Stomach (tissue), 4 donors: ENCODE measurements at regions not wholly inside any gene's neighbourhood (a gene's known extent, or its start where the extent isn't known, plus 50 kb on each side); places are given as distances from the start of the nearest gene placed in this dataset.

ENCODE experiments used
- CTCF ChIP-seq, 7 experiments: fragments of 450-650 bp in 4 of 7; fragments of 200-600 bp in 3 of 7; sonication (generic) in 3 of 7; IDR thresholded peaks; one replicate each; pipeline ENCODE4 v1.5.1; 2016 to 2019; ENCODE audit warnings: antibody characterized with exemption in 7 of 7, control low read depth in 2 of 7, mild to moderate bottlenecking in 1 of 7
- POLR2A ChIP-seq, 4 donors: fragments of 450-650 bp; IDR thresholded peaks; one replicate each; pipeline ENCODE4 v1.6.1; 2016; ENCODE audit warnings: antibody characterized with exemption in 4 of 4, control low read depth in 2 of 4, mild to moderate bottlenecking in 1 of 4, moderate library complexity in 1 of 4

- TF ChIP-seq CTCF (IDR thresholded peaks at IDR 0.05) = no peak
- TF ChIP-seq POLR2A (IDR thresholded peaks at IDR 0.05) = no peak
Observed at GRCh38 chr12:38424436-38424835, 107.9 kb downstream of the ALG10B start.
